ENCODE measurements at regions not wholly inside any gene's neighbourhood (a gene's known extent, or its start where the extent isn't known, plus 50 kb on each side); places are given as distances from the start of the nearest gene placed in this dataset.

- WGBS (ENCODE audit: missing lambda C conversion rate): 45% methylated on average over 11 of the region's 19 CpGs
- Histone ChIP-seq H3K4me1 (no peaks in the 10 kb centered on the region), H3K9me3 (no peaks in the 10 kb centered on the region), H3K27ac (no peak overlapping the region), H3K4me3 (no peak overlapping the region), H3K4me2 (no peak overlapping the region)
- ATAC-seq: no peak
- ChIA-PET POLR2A (no interaction called here), CTCF (no interaction called here)
- DNase-seq (ENCODE audit: low read depth in 1 of 2, low spot score in 1 of 2): no peak
- TF ChIP-seq TFCP2L1 (CRISPR knock-in tag; IDR thresholded peaks at IDR 0.05): no peak
- TF ChIP-seq HOXB13 (CRISPR knock-in tag; IDR thresholded peaks at IDR 0.05; ENCODE audit: low read depth): no peak
- no peak for FAIRE-seq
Measured at GRCh38 chr6:167407239-167408064, 82.6 kb downstream of the TTLL2 start.

GRCh38 chr6:167408235-167408869 is 83.5 kb downstream of the TTLL2 start:
- FAIRE-seq (no peak), ATAC-seq (no peak), DNase-seq (ENCODE audit: low read depth in 1 of 2, low spot score in 1 of 2) (no peak)
- Histone ChIP-seq H3K9me3 (no peaks in the 10 kb centered on the region), H3K4me1 (no peaks in the 10 kb centered on the region), H3K4me2 (no peak overlapping the region), H3K4me3 (no peak overlapping the region), H3K27ac (no peak overlapping the region)
- CTCF ChIA-PET: no interaction called here
- TF ChIP-seq RARB (CRISPR knock-in tag; IDR thresholded peaks at IDR 0.05): no peak
- TF ChIP-seq EHF (CRISPR knock-in tag; IDR thresholded peaks at IDR 0.05): no peak
- WGBS (ENCODE audit: missing lambda C conversion rate): 75% methylated on average over 15 of the region's 21 CpGs
- POLR2A ChIA-PET: no interaction called here

DNA sequence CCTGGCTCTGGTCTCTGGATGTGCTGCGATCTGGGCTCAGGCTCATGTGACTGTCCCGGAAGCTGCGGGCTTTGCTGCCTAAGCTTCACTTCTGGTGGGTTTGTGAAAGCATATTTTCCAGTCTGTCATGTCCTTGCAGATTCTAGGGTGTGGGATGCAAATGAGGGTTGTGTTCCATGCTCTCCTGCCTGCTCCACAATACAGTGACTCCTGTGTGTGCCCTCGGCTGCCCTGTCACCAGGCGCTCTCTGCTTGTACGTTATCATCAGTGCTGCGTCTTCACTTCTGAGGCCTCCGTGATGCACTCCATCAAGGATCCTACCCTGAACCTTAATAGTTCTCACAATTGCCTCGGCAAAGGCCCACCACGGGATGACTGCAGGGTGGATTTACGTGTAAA is 84.2 kb downstream of the TTLL2 start:
- TF ChIP-seq TFCP2L1 (CRISPR knock-in tag; IDR thresholded peaks at IDR 0.05) (no peak), KDM5A (IDR thresholded peaks at IDR 0.05) (no peak), EHF (CRISPR knock-in tag; IDR thresholded peaks at IDR 0.05) (no peak), ZSCAN20 (CRISPR knock-in tag; IDR thresholded peaks at IDR 0.05) (no peak), RCOR1 (IDR thresholded peaks at IDR 0.05; ENCODE audit: low read depth, low read length) (no peak), EHMT2 (IDR thresholded peaks at IDR 0.05; ENCODE audit: low read depth) (no peak)
- H3K9me3 ChIP-seq: no peaks in the 10 kb centered on the region
- no peak overlapping the region for H3K27ac ChIP-seq
- POLR2A ChIA-PET: no interaction called here
- no peaks in the 10 kb centered on the region for H3K4me1 ChIP-seq
- DNase-seq (ENCODE audit: low read depth in 1 of 2, low spot score in 1 of 2) (no peak), ATAC-seq (no peak), FAIRE-seq (no peak)
- WGBS (ENCODE audit: missing lambda C conversion rate): 76% methylated on average over 10 of the region's 11 CpGs
- no peak overlapping the region for H3K4me3 ChIP-seq
- no peak overlapping the region for H3K4me2 ChIP-seq
- CTCF ChIA-PET: no interaction called here

DNA sequence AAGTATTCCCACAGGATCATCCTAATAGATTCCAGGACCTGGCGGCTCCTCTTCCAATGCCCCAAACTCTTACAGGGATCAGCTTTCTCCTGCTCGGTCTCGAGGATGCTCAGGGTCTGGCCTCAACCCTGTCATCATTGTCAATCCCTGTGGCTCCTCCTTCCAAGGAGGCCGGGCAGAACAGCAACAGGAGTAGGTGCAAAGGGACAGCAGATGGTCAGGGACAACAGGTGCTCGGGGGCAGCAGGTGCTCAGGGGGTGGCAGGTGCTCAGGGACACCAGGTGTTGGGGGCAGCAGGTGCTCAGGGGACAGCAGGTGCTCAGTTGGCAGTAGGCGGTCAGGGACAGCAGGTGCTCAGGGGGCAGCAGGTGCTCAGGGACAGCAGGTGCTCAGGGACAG is 84.8 kb downstream of the TTLL2 start:
- ATAC-seq (no peak), FAIRE-seq (no peak), DNase-seq (ENCODE audit: low read depth in 1 of 2, low spot score in 1 of 2) (no peak)
- no peaks in the 10 kb centered on the region for H3K4me1 ChIP-seq
- ChIA-PET POLR2A (no interaction called here), CTCF (no interaction called here)
- H3K9me3 ChIP-seq: no peaks in the 10 kb centered on the region
- no peak overlapping the region for H3K4me2 ChIP-seq
- H3K27ac ChIP-seq: no peak overlapping the region
- no peak overlapping the region for H3K4me3 ChIP-seq
- TF ChIP-seq ESRRA (IDR thresholded peaks at IDR 0.05; ENCODE audit: borderline replicate concordance, low read length) (no peak), HDAC2 (IDR thresholded peaks at IDR 0.05) (no peak), FOSL2 (IDR thresholded peaks at IDR 0.05) (no peak), FOSL2 (CRISPR knock-in tag; IDR thresholded peaks at IDR 0.05) (no peak), RARB (CRISPR knock-in tag; IDR thresholded peaks at IDR 0.05) (no peak), CHD2 (IDR thresholded peaks at IDR 0.05; ENCODE audit: low read length, partially characterized antibody) (no peak), CEBPB (IDR thresholded peaks at IDR 0.05) (no peak), NPAS2 (CRISPR knock-in tag; IDR thresholded peaks at IDR 0.05; ENCODE audit: borderline replicate concordance) (no peak), RNF2 (IDR thresholded peaks at IDR 0.05; ENCODE audit: borderline replicate concordance, low read depth) (no peak), NFE2L2 (conservative IDR thresholded peaks at IDR 0.05; ENCODE audit: low read length) (no peak)
- TF ChIP-seq, protein P1, sequence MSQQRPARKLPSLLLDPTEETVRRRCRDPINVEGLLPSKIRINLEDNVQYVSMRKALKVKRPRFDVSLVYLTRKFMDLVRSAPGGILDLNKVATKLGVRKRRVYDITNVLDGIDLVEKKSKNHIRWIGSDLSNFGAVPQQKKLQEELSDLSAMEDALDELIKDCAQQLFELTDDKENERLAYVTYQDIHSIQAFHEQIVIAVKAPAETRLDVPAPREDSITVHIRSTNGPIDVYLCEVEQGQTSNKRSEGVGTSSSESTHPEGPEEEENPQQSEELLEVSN (IDR thresholded peaks at IDR 0.05; ENCODE audit: borderline replicate concordance, low read depth): no peak
- WGBS (ENCODE audit: missing lambda C conversion rate): 46% methylated on average over 5 of the region's 6 CpGs

Data from A549 (cell line).